Astrocyte of the cerebellum (primary cell): ENCODE measurements at regions not wholly inside any gene's neighbourhood (a gene's known extent, or its start where the extent isn't known, plus 50 kb on each side); places are given as distances from the start of the nearest gene placed in this dataset.

Source experiments
- DNase-seq: peaks from one replicate; pipeline ENCODE4 v3.0.0-alpha.2; 2011; ENCODE audit warnings: low read depth
- H3K4me3 ChIP-seq: 2 replicates; pipeline ENCODE4 v1.5.1; 2011; ENCODE audit warnings: mild to moderate bottlenecking, low read depth, low read length, moderate library complexity
- in situ Hi-C: cut with HindIII; loops from 2 replicates; pipeline ENCODE4 v1.10.0; 2017; ENCODE audit warnings: low sequenced_read_pairs
- TF ChIP-seq, protein P1 (sequence below): IDR thresholded peaks from 2 replicates; pipeline ENCODE4 v1.5.1; 2012; ENCODE audit warnings: low read length, low read depth, moderate library complexity, mild to moderate bottlenecking; ENCODE audit errors: missing control alignments

GRCh38 chr5:68502531-68502930 is 287.0 kb downstream of the PIK3R1 start:
- in situ Hi-C loops: no loop called here
- no peak for DNase-seq
- H3K4me3 ChIP-seq: no peak overlapping the region
- TF ChIP-seq, protein P1, sequence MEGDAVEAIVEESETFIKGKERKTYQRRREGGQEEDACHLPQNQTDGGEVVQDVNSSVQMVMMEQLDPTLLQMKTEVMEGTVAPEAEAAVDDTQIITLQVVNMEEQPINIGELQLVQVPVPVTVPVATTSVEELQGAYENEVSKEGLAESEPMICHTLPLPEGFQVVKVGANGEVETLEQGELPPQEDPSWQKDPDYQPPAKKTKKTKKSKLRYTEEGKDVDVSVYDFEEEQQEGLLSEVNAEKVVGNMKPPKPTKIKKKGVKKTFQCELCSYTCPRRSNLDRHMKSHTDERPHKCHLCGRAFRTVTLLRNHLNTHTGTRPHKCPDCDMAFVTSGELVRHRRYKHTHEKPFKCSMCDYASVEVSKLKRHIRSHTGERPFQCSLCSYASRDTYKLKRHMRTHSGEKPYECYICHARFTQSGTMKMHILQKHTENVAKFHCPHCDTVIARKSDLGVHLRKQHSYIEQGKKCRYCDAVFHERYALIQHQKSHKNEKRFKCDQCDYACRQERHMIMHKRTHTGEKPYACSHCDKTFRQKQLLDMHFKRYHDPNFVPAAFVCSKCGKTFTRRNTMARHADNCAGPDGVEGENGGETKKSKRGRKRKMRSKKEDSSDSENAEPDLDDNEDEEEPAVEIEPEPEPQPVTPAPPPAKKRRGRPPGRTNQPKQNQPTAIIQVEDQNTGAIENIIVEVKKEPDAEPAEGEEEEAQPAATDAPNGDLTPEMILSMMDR: no peak

DNA sequence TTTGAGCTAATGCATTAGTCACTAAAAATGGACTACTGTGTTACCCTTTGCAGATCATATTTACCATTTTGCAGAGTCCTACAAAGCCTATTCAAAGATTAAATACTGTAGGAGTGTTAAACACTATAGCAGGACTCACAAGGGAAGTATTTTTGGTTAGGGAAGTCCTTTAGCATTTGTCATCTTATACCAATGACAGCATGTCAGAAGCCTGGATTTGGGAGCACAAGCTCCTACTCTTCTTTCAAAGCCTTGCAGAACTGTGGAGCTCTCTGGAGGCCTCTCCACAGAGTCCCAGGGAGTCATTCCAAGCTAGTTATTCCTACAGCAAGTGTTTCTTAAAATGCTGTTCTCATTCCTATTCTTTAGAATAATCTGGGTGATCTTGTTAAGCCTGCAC is 288.8 kb downstream of the PIK3R1 start:
- TF ChIP-seq, protein P1: no peak
- in situ Hi-C loops: no loop called here
- no peak for DNase-seq
- no peak overlapping the region for H3K4me3 ChIP-seq

DNA sequence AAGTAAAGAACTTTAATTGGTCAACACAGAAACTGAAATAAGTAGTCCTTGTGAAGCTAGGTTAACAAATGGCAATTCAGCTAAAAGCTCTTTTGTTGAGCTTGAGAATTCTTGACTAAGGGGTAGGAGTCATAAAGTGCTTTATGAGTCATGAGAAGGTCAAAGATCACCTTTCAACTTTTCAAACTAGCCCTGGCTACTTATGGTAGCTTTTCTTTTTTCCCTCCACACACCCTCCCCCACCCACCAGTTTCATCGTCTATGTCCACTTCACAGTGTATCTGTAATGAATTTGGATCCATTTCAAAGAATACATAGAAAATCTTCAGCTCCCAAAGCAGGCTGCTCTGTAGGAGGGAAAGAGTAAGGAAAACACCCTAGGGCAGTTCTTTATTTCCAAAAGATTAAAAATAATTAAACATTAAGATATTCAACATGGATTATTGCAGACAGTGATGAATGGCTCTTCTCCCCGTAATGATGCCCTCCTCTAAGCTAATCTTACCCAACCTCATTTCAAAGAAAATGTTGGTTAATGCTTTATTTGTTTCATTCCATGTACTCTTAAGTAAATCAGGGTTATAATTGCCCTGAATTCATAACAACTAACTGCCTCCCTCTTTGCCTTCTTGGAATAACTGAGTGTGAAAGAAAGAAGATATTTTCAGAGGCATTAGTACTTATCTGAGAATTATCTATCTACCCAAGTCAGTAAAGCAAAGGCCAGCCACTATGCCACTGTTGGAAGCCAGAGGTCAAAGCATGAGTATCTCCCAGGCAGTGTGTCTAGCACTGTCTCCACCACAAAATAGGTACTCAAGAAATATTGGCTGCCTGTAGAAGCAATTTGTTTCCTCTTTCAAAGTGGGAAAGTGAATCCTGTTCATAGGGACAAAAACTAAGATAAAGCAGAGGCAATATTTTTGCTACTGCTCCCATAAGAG is 290.6 kb downstream of the PIK3R1 start:
- no peak overlapping the region for H3K4me3 ChIP-seq
- in situ Hi-C loops: no loop called here
- DNase-seq: no peak
- TF ChIP-seq, protein P1: no peak

- in situ Hi-C loops: no loop called here
- H3K4me3 ChIP-seq: no peak overlapping the region
- DNase-seq: no peak
- TF ChIP-seq, protein P1: no peak
Measured at GRCh38 chr5:68515514-68515913, 300.0 kb downstream of the PIK3R1 start.

DNA sequence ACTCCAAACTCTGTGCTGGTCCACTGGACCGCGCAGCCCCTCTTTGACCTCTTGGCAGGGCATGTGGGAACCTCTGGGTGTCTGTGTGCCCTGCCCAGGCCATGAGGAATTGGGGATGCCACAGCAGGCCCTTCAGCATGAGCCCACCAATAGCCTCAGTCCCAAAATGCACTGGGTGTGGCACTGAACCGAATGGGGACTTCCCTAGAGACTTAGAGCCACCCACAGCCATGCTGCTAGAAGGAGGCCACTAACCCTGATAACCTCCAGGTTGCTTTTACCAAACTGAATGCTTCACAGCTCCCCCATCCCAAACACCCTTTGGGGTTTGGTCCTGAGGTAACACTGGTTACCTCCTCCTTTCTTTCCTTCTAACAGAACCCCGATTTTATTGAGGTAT is 302.7 kb downstream of the PIK3R1 start:
- TF ChIP-seq, protein P1: no peak
- DNase-seq: no peak
- H3K4me3 ChIP-seq: no peak overlapping the region
- in situ Hi-C loops: no loop called here

DNA sequence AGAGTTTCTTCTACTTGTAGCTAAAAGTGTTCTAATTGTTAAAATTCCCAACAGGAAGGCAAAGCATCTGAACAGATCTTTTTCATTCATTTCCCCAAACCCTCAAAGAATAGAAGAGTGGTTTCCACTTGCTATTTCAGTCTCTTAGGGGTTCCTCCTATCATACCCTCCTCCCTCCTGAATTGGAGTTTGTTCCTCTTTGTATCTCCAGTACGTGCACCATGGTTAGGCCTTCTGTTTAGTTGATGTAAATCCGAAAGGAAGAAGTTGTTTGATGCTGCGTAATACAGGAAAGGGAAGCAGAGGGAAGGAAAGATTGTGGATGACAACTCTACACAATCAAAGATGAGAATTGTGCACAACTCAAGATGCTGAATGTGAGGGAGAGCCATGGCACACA is 303.6 kb downstream of the PIK3R1 start:
- in situ Hi-C loops: no loop called here
- DNase-seq: no peak
- TF ChIP-seq, protein P1: no peak
- no peak overlapping the region for H3K4me3 ChIP-seq
